HG03354 (cell line): ENCODE measurements at regions not wholly inside any gene's neighbourhood (a gene's known extent, or its start where the extent isn't known, plus 50 kb on each side); places are given as distances from the start of the nearest gene placed in this dataset.

Experiments
- ATAC-seq: cut with Tn5 transposase; IDR thresholded peaks from one replicate; pipeline ENCODE4 v1.9.1; 2021; ENCODE audit warnings: mild to moderate bottlenecking; ENCODE audit not compliant: unreplicated experiment, poor library complexity, severe bottlenecking

DNA sequence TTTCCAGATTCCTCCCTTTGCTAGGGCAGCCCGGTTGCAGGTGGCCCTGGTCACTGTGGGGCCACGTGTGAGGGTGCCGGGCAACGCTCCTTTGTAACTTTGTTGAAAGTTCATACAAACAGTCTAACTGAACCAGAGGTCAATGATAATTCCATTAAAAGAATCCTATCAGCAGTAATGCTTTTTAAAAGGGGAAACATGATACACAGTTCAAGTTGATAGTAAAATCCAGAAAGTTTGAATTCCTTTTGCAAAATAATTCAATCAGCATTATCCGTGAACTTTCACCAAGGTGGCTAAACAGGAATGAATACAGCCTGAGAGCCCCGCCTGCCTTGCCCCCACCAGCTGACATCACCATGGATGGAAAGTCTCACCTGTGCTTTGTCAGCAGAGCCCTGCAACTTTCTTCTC, 166.2 kb downstream of the ACKR3 start:
- ATAC-seq: no peak

- ATAC-seq: no peak
Measured at GRCh38 chr2:236738030-236738429, 168.4 kb downstream of the ACKR3 start.

DNA sequence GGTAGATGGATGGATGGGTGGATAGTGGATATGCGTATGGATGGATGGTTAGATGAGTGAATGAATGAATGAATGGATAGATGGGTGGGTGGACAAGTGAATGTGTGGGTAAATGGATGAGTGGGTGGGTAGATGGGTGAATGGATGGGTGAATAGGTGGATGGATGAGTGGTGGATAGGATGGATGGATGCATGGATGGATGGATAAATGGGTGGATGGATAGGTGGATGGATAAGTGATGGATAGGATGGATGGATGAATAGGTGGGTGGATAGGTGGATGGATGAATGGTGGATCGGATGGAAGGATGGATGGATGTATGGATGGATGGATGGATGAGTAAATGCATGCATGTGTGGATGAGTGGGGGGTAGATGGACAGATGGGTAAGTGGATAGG, 169.3 kb downstream of the ACKR3 start:
- no peak for ATAC-seq

- ATAC-seq: no peak
Measured at GRCh38 chr2:236739663-236740062, 170.0 kb downstream of the ACKR3 start.

DNA sequence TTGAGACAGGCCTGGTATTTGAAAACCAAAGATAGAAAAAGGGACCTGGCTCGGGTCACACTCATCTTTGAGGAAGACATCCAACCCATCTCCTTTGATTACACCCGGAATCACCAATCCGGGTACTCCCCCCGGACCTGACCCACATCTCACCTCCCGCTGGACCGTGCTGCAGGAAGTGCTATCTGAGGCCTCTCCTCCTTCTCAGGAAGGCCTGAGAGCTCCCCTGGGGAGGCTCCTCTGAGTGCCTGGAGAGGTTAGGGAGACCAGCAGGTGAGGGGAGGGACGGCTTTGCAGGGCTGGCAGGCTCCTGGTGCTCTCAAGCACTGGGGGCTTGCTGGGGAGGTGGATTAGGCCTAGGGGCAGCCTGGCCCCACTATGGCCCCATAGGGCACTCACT, 170.9 kb downstream of the ACKR3 start:
- ATAC-seq: no peak

DNA sequence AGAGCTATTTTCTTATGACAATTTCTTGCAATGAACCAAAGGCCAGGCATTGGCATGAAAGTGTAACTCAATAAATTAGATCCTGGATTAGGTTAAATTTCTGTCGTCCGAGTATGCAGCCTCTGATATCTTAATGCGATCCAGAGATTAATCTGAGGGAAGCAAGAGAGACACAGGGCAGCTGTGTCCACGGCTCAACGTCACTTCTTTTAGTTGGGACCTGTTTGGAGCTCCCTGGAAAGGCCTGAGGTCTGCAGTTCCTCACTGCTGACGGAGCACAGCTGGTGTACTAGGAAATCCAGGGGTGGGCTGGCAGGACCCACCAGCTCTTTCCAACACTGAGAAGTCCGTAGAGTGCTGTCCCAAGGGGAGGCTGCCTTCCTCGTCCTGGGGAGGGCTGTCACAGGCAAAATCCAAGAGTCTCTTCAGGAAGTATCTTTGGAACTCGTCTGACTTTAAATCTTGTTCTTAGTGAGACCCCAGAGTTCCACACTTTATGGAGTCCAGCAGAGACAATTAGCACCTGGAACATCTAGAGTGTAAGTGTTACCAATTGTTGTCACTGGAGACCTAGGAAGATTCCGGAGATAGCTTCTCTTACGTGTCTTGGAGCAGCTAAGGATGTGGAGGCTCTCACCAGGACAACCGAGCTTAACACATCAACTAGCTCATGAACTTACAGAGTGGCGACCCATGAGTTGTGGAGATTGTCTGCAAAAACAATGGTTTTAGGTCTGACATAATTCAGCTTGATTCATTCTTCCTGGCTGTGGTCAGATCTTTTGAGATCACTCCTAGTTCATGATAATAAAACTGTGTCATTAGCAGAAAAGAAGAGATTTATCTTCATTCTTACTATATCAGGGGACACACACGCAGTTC, 173.7 kb downstream of the ACKR3 start:
- no peak for ATAC-seq

DNA sequence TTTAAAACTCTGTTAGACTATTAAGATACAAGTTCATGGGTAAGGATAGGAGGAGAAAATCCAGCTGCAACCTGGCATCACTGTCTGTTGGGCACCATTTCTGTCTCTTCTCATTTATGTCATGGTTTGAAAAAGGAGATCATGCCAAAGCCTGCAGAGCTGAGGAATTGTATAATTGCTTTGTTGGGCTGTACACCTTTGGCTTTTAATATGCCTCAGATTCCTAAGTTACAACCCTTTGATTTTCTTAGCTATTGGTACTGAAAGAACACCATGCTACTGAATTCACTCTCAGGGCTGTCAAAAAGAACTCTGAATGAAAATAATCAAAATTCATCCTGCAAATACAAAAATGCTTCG, 174.3 kb downstream of the ACKR3 start:
- ATAC-seq: no peak

- no peak for ATAC-seq
Measured at GRCh38 chr2:236744281-236744705, 174.7 kb downstream of the ACKR3 start.

GRCh38 chr2:236744716-236745115, 175.1 kb downstream of the ACKR3 start:
- no peak for ATAC-seq

GRCh38 chr2:236745420-236746210, 176.0 kb downstream of the ACKR3 start:
- no peak for ATAC-seq

DNA sequence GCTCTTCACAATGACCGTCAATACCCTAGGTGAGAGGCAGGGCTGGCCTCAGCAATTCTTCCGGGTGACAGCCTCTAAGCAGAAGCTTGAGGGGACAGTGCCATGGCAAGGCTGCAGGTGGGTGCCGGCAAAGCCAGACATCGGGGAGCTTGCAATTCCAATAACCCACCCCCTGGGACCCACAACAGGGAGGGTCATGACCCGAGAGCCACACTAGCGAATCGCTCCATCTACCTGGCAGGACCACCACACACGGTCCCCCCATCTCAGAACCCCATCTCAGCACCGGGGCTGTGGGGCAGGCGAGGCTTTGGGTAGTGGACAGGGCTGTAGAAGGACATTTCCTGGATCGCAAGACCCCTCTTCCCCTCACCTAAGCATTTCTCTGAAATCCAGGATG, 177.2 kb downstream of the ACKR3 start:
- no peak for ATAC-seq

- ATAC-seq: no peak
Measured at GRCh38 chr2:236747426-236747825, 177.8 kb downstream of the ACKR3 start.

DNA sequence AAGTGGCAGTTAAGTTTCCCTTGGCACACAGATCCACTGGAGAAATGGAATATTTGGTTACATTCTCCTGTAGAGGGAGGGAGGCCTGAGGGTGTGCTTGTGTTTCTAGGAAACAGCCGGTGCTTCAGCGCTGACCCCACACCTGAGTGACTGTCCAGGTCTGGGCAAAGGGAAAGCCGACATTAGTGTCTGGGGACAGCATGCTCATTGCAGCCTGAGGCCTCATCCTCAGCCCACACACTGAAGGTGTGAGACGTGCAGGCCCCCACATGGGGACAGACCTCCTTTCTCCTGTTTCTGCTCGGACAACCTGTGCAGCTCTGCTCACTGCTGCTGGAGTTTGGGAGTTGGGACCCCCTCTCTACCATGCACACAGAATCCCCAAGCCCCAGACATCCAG, 178.3 kb downstream of the ACKR3 start:
- no peak for ATAC-seq

- no peak for ATAC-seq
Measured at GRCh38 chr2:236748385-236748784, 178.8 kb downstream of the ACKR3 start.

DNA sequence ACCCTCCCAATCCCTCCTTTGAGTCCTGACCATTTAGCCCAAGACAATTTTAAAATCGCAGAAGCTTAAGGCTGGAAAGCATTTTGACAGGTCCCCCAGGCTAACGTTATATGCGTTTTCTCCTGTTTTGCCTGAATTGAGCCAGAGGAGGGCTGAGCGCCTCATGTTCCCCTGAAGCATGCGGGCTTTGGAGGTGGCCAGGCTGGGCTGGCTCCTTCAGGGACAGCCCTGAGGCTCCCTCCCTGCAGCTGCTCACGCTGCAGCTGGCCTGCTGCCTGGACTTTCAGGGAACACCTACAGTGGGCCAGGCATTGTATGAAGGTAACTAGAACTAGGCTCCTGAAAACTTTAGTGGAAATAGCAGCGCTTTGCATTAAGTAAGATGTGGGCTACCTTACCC, 179.2 kb downstream of the ACKR3 start:
- ATAC-seq: no peak

- no peak for ATAC-seq
Measured at GRCh38 chr2:236749346-236749745, 179.7 kb downstream of the ACKR3 start.

DNA sequence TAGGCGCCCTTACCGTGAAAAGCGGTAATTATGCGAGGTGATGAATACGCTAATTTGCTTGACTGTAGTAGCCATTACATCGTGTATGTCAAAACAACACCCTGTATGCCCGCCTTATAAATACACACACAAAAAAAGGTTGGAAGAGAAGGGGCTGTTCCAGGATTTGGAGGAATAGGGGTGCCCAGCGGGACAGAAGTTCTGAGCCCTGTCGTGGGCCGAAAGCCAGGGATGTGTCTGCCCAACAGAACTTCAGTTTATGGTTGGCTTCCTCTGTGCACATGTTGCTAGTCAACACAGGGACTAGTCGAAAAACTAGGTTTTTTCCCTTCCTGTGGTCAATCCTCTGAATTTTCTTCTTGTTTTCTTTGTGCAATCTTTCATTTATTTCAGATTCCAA, 182.5 kb downstream of the ACKR3 start:
- no peak for ATAC-seq

- no peak for ATAC-seq
Measured at GRCh38 chr2:236753606-236754270, 184.1 kb downstream of the ACKR3 start.

DNA sequence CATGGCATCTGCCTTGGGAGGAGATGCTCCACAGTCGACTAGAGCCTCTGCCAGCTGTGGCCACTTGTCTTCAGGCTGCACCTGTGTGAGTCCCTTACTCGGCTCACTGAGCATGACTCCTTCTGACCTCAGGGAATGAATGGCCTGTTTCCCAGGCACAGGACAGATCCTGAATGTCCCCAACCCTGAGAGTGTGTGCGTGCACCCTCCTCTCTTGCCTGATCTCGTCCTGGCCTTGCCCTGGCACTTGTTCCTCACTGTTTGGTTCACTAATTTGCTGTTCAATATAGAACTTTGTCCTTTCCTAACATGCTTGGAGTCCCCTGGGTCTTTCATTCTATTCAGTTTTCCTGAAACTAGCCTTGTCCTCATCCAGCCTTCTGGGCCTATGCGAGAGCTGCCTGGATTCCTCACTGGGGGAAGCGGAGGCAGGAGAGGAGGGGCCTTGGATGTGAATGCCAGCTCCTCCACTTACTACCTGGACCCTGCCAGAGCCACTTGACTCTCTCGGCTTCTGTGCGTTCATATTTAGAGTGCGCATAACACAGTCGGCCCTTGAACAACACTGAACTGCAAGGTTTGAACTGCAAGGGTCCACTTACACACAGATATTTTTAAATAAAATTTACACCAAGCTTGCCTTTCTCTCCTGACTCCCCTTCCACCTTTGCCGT, 184.8 kb downstream of the ACKR3 start:
- ATAC-seq: no peak

GRCh38 chr2:236755278-236755840, 185.7 kb downstream of the ACKR3 start:
- no peak for ATAC-seq
